Smooth muscle cell (in vitro differentiated cells): ENCODE measurements at regions not wholly inside any gene's neighbourhood (a gene's known extent, or its start where the extent isn't known, plus 50 kb on each side); places are given as distances from the start of the nearest gene placed in this dataset.

Source experiments
- DNase-seq: peaks from one replicate; lab custom pipeline; 2025; ENCODE audit not compliant: unreplicated experiment; lab: John Stamatoyannopoulos, UW
- H2AFZ ChIP-seq: fragments of 200-600 bp; sonication (generic); 2 replicates; pipeline ENCODE4 v1.6.0; 2016; ENCODE audit warnings: antibody characterized with exemption, low read depth, mild to moderate bottlenecking
- H3F3A ChIP-seq: fragments of 200-600 bp; sonication (generic); 2 replicates; pipeline ENCODE4 v1.6.0; 2017; ENCODE audit warnings: antibody characterized with exemption, low read depth
- H3K27ac ChIP-seq: fragments of 200-600 bp; sonication (generic); 2 replicates; pipeline ENCODE4 v1.5.1; 2016; ENCODE audit warnings: low read depth, mild to moderate bottlenecking
- H3K27me3 ChIP-seq: fragments of 200-600 bp; sonication (generic); 2 replicates; pipeline ENCODE4 v1.6.1; 2016; ENCODE audit warnings: low read depth, mild to moderate bottlenecking
- H3K36me3 ChIP-seq: fragments of 200-600 bp; sonication (generic); 2 replicates; pipeline ENCODE4 v1.5.1; 2016; ENCODE audit warnings: low read depth
- H3K4me1 ChIP-seq: fragments of 200-600 bp; sonication (generic); 2 replicates; pipeline ENCODE4 v1.5.1; 2016; ENCODE audit warnings: low read depth
- H3K4me2 ChIP-seq: fragments of 200-600 bp; sonication (generic); 2 replicates; pipeline ENCODE4 v1.6.0; 2016; ENCODE audit warnings: mild to moderate bottlenecking
- H3K4me3 ChIP-seq: fragments of 200-600 bp; sonication (generic); 2 replicates; pipeline ENCODE4 v1.5.1; 2016; ENCODE audit warnings: mild to moderate bottlenecking
- H3K79me2 ChIP-seq: fragments of 200-600 bp; sonication (generic); 2 replicates; pipeline ENCODE4 v1.6.0; 2016; ENCODE audit warnings: low read depth, mild to moderate bottlenecking
- H3K9ac ChIP-seq: fragments of 200-600 bp; sonication (generic); 2 replicates; pipeline ENCODE4 v1.6.0; 2016; ENCODE audit warnings: low read depth
- H3K9me3 ChIP-seq: fragments of 200-600 bp; sonication (generic); replicated peaks from 2 replicates; pipeline ENCODE4 v1.5.1; 2016; ENCODE audit warnings: low read depth
- H4K20me1 ChIP-seq: fragments of 200-600 bp; sonication (generic); 2 replicates; pipeline ENCODE4 v1.6.0; 2016; ENCODE audit warnings: low read depth
- CTCF ChIP-seq: fragments of 200-600 bp; sonication (generic); IDR thresholded peaks from 2 replicates; pipeline ENCODE4 v1.5.1; 2017; ENCODE audit warnings: borderline replicate concordance, mild to moderate bottlenecking, antibody characterized with exemption; ENCODE audit not compliant: insufficient read depth, poor library complexity, severe bottlenecking
- WGBS: methylation state at CpG from one replicate; pipeline ENCODE4 v1.1.7; 2016; ENCODE audit warnings: low lambda C conversion rate; 5-methylcytosine and 5-hydroxymethylcytosine counted together

- no peaks in the 10 kb centered on the region for H3K27me3 ChIP-seq
- 89% methylated on average over 4 of the region's 4 CpGs for WGBS
- DNase-seq, result no peak
- no peaks in the 10 kb centered on the region for H3K79me2 ChIP-seq
- TF ChIP-seq CTCF, result no peak
- H3K27ac ChIP-seq, result no peak overlapping the region
- H3K36me3 ChIP-seq, result no peaks in the 10 kb centered on the region
- H3K4me3 ChIP-seq, result no peak overlapping the region
- no peaks in the 10 kb centered on the region for H4K20me1 ChIP-seq
- no peak overlapping the region for H2AFZ ChIP-seq
- H3K9ac ChIP-seq, result no peak overlapping the region
- no peaks in the 10 kb centered on the region for H3K9me3 ChIP-seq
- H3K4me2 ChIP-seq, result no peak overlapping the region
- no peaks in the 10 kb centered on the region for H3K4me1 ChIP-seq
- H3F3A ChIP-seq, result no peaks in the 10 kb centered on the region
Observed at GRCh38 chr3:28595372-28595771, 246.7 kb upstream of the AZI2 start.

- H3K27me3 ChIP-seq, result no peaks in the 10 kb centered on the region
- H3K79me2 ChIP-seq, result no peaks in the 10 kb centered on the region
- H3F3A ChIP-seq, result no peaks in the 10 kb centered on the region
- no peak overlapping the region for H3K4me2 ChIP-seq
- no peaks in the 10 kb centered on the region for H4K20me1 ChIP-seq
- DNase-seq, result no peak
- no peaks in the 10 kb centered on the region for H3K4me1 ChIP-seq
- WGBS, result 89% methylated on average over 6 of the region's 6 CpGs
- no peak overlapping the region for H3K9ac ChIP-seq
- no peaks in the 10 kb centered on the region for H3K9me3 ChIP-seq
- H3K36me3 ChIP-seq, result no peaks in the 10 kb centered on the region
- no peak overlapping the region for H3K27ac ChIP-seq
- TF ChIP-seq CTCF, result no peak
- H2AFZ ChIP-seq, result no peak overlapping the region
- H3K4me3 ChIP-seq, result no peak overlapping the region
Observed at GRCh38 chr3:28597452-28597851, 248.8 kb upstream of the AZI2 start.

- H3F3A ChIP-seq, result no peaks in the 10 kb centered on the region
- no peaks in the 10 kb centered on the region for H4K20me1 ChIP-seq
- no peak for TF ChIP-seq CTCF
- no peak overlapping the region for H2AFZ ChIP-seq
- no peak overlapping the region for H3K4me2 ChIP-seq
- H3K27me3 ChIP-seq, result no peaks in the 10 kb centered on the region
- no peaks in the 10 kb centered on the region for H3K4me1 ChIP-seq
- H3K79me2 ChIP-seq, result no peaks in the 10 kb centered on the region
- DNase-seq, result no peak
- H3K9ac ChIP-seq, result no peak overlapping the region
- H3K9me3 ChIP-seq, result no peaks in the 10 kb centered on the region
- H3K36me3 ChIP-seq, result no peaks in the 10 kb centered on the region
- H3K27ac ChIP-seq, result no peak overlapping the region
- no peak overlapping the region for H3K4me3 ChIP-seq
- 85% methylated on average over 4 of the region's 4 CpGs for WGBS
Observed at GRCh38 chr3:28598165-28598564, 249.5 kb upstream of the AZI2 start.

GRCh38 chr3:28601291-28601690, 252.7 kb upstream of the AZI2 start:
- no peak overlapping the region for H3K4me3 ChIP-seq
- H3K79me2 ChIP-seq, result no peaks in the 10 kb centered on the region
- WGBS, result 31% methylated on average over 1 of the region's 4 CpGs
- no peak for TF ChIP-seq CTCF
- no peaks in the 10 kb centered on the region for H3K27me3 ChIP-seq
- H3K27ac ChIP-seq, result no peak overlapping the region
- H3K4me1 ChIP-seq, result no peaks in the 10 kb centered on the region
- no peaks in the 10 kb centered on the region for H4K20me1 ChIP-seq
- no peaks in the 10 kb centered on the region for H3K9me3 ChIP-seq
- no peak for DNase-seq
- H2AFZ ChIP-seq, result no peak overlapping the region
- H3K9ac ChIP-seq, result no peak overlapping the region
- no peaks in the 10 kb centered on the region for H3K36me3 ChIP-seq
- H3F3A ChIP-seq, result no peaks in the 10 kb centered on the region
- H3K4me2 ChIP-seq, result no peak overlapping the region
